ENCODE measurements at regions not wholly inside any gene's neighbourhood (a gene's known extent, or its start where the extent isn't known, plus 50 kb on each side); places are given as distances from the start of the nearest gene placed in this dataset.

DNA sequence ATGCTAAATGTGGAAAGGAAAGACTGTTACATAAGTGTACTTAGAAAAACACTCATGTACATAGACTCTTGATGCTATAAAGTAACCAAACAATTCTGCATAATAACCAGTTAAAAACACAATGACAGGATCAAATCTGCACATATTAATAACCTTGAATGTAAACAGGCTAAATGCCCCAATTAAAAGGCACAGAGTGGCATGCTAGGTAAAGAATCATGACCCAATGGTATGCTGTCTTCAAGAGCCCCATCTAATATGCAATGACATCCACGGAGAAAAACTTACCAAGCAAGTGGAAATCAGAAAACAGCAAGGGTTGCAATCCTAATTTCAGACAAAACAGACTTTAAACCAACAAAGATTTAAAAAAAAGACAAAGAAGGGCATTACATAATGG, 644.8 kb upstream of the PKN2 start:
- intact Hi-C loops (cut with micrococcal nuclease) = no loop called here
- ATAC-seq (no peak), DNase-seq (no peak)

DNA sequence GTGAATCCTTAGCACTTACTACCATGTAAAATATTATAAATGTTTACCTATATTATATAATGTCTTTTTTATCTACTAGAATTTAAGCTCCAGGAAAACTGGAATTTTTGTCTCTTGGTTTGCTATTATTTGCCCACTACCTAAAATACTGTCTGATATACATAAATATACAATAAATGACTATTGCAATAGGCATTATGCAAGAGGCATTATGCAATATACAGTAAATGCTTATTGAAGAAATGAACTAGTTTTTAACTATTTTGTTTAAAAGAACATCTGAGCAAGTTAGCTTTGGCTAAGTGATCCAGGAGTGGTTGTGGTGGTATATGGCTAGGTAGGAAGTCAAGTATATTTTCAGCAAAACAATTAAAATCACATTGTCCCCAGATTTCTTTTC, 640.2 kb upstream of the PKN2 start:
- intact Hi-C loops (cut with micrococcal nuclease) = no loop called here
- no peak for DNase-seq
- ATAC-seq = no peak

DNA sequence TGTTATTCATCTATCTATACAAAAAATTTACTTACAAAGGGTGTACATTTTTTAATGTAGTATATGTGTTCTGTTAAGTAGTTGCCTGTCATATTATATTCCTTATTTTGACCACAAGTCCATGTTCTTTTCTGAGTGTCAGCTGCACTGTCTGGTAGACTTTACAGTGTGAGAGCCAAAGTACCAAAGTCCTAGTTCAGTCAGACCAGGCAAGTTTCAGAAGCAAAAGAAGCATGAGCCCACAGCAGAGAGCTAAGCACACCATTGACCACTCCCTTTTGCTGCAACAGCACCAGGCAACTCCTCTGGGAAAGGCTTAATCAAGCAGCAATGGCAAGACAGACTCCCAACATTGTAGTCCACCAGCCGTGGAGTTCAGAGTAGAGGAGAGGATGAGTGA, 631.9 kb upstream of the PKN2 start:
- intact Hi-C loops (cut with micrococcal nuclease) = no loop called here
- DNase-seq (no peak), ATAC-seq (no peak)

DNA sequence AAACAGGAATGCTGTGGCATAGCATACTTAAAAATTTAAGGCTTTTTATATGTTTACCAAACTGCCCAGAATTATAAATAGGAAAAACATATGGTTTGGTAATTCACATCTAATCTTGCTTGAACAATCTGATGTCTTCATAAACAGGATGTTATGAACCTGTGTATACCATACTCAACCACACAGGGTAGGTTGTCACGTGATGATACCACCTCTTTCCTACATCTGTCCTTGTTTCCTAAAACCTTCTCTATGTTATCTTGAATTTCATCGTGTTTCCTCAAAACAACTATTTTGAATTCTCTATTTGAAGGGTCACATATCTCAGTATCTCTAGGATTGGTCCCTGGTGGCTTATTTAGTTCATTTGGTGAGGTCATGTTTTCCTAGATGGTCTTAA, 631.0 kb upstream of the PKN2 start:
- DNase-seq (no peak), ATAC-seq (no peak)
- intact Hi-C loops (cut with micrococcal nuclease) = no loop called here

DNA sequence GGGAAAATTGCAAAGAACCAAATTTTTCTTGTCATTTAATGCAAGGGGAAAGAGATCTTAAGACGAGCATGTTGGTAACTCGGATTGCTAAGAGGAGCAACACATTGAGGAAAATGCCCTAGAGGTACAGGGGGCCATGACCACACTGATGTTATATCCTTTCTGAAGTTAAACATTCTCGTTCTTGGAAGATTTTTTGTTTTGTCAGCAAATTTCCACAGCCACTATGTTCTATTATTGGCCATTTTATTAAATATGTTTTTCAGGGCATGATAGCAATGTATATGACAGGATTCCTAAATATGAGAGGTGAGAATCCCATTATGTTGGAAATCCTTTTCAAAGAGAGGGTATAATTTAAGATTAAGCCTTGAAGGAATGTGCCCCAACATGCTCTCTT, 627.2 kb upstream of the PKN2 start:
- ATAC-seq = no peak
- intact Hi-C loops (cut with micrococcal nuclease) = no loop called here
- no peak for DNase-seq

DNA sequence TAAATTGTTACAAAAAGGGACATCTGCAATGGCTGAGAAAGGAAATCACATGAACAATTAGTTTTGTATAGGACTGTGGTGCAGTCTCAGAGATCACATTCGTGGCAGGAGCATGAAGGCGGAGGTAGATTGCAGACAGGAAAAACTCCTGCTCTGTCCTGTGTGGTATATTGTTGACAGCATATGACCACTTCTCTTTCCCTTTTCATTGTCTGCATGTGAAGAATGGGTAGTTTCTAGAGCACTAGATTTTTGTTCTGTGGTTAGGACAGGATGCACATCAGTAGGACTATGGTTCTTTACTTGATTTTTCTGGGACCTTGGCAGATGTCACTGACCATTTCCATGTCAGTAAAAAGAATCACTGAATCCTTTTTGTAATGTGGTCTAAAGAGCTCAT, 625.9 kb upstream of the PKN2 start:
- no peak for DNase-seq
- intact Hi-C loops (cut with micrococcal nuclease) = no loop called here
- no peak for ATAC-seq

DNA sequence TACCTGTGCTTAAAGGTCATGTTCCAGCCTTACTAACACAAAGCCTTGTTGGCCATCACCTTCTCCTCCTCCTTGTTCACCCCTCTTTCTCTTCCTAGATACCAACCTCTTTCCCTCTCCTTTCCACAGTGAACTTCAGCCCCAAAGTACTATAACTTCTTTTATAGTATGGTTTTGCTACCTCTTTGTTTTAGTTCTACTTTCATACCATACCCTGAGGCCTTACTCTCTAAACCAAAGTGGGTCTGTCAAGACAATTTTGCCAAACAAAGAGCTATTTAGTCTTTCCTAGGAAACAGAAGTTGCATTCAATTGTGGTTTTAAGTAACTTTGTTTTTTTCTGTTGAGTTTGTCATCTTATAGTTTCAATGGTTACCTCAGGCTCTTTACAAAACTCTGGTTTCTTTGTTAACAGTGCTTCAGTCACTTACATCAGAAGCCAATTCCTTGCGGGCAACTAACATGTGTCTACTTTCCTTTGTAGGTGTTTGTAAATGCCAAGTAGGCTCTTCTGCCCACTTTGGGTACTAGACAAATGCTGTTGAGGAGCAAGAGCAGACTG, 623.9 kb upstream of the PKN2 start:
- ATAC-seq (no peak), DNase-seq (no peak)
- intact Hi-C loops (cut with micrococcal nuclease) = loop anchor here (10.0 kb wide), 1 partner anchor 765 kb away; no protein-coding TSS in a partner anchor

DNA sequence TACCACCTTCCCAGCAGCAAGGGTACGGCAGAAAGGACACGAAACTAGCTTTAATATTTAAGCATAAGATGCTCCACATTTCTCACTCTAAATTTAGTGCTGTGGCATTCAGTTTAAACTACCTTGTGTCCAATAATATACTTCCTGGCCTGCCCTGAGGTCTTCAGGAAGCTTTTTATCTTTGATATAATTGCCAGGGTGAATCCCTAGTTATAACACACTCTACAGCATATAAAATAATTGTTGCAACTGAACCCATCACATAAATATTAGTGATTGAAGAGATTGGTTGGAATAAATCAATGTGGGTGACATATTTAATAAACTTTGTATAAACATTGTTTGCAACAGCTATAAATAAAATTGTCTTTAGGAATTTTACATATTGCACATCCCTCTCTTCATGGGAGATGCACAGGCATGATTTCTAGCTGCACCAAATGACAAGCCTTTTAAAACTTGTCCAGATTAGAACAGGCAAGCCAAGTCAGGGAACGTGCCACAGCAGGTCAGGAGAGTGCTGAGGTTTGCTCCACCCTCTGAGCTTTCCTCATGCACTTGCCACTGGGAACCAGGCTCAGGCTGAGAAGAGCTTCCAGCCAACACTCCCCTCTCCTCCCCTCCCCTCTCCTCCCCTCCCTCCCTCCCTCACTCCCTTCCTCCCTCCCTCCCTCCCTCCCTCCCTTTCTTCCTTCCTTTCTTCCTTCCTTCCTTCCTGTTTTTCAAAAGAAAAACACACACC, 623.2 kb upstream of the PKN2 start:
- DNase-seq (no peak), ATAC-seq (peak; percentile 83)
- intact Hi-C loops (cut with micrococcal nuclease) = loop anchor here (10.0 kb wide), 1 partner anchor 766 kb away; no protein-coding TSS in a partner anchor

DNA sequence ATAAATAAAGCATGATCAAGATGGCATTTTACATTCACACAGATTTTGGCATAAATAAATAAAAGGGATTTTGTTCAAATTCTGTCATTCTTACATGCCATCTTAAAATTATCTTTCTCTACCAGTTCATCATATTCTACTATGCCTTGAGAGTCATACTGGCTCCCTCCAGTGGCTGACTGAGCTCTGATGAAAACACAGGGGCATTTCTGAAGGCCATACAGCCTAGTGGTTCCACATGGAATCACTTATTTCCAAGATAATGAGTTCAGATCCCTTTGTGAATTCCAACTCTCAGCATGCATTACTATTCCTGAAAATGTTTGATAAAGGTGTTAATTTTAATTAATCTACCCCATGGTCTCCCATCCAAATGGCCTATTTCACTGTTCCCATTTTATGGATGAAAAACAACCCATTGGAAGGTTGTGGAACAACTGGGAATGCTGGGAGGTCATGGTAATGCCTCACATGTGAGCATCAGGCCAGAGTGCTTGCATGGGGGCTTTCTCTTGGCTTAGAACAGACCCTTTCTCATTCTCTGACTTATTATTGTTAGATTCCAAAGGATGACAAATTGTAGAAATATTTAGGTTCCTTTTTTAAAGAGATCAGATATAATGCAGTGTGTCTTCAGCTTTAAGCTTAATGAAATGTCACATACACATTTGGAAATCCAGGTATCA, 622.4 kb upstream of the PKN2 start:
- intact Hi-C loops (cut with micrococcal nuclease) = loop anchor here (10.0 kb wide), 1 partner anchor 767 kb away; no protein-coding TSS in a partner anchor
- ATAC-seq (peak; percentile 82), DNase-seq (peak; percentile 43)

DNA sequence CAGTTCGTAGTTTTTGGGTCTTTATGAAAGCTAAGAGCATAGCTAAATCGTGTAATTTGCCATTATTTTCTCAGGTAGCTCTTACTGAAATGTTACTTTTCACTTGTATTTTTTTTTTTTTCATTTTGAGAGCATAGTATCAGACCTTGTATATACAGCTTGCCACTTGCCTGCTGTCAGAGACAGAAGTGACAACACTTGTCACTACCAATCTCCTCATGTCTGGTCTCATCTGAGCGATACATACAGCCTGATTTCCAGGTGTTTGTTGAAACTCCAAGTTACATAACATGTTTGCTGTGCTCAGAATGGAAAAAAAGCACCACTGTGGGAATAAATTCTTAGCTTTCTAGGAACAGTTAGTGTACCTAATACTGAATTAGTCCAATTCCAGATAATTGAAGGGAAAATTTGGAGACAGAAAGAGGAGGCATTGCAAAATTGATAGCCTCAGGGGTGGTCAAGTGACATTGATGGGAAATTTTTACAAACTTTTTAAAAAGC, 621.4 kb upstream of the PKN2 start:
- ATAC-seq (no peak), DNase-seq (no peak)
- intact Hi-C loops (cut with micrococcal nuclease) = loop anchor here (10.0 kb wide), 1 partner anchor 768 kb away; no protein-coding TSS in a partner anchor

DNA sequence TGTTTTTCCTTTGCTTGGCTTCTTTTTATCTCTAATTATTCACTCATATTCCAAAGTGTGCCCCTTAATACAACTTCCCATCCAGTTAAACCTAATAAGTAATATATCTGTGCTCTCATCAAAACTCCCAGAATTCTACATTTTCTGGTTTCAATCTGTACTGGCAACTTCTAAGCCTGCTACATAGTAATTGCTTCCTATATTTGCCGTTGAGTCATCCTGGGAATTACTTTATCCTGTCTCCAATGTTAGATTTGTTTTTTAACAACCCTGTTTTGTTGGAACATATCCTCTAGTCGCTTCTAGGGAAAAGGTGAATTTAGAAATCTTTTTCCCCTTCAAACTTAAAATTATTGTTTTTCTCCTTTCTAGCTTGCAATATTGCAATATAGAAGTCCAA, 620.5 kb upstream of the PKN2 start:
- intact Hi-C loops (cut with micrococcal nuclease) = loop anchor here (10.0 kb wide), 1 partner anchor 769 kb away; no protein-coding TSS in a partner anchor
- no peak for DNase-seq
- no peak for ATAC-seq

DNA sequence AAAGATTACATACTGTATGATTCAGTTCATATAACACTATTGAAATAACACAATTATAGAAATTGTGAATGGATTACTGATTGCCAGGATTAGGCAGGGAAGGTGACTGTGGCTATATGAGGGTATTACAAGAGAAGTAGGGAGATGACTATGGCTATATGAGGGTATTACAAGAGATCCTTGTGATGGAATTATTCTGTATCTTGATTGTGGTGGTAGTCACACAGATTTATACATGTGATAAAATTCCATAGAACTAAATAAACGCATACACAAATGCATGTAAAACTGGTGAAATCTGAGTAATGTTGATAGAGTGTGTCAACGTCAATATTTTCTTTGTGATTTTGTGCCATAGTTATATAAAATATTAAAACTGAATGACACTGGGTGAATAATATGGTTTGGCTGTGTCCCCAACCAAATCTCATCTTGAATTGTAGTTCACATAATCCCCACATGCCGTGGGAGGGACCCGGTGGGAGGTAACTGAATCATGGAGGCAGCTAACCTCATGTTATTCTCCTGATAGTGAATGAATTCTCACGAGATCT, 615.6 kb upstream of the PKN2 start:
- no peak for ATAC-seq
- no peak for DNase-seq
- intact Hi-C loops (cut with micrococcal nuclease) = loop anchor here (10.0 kb wide), 1 partner anchor 774 kb away; no protein-coding TSS in a partner anchor

DNA sequence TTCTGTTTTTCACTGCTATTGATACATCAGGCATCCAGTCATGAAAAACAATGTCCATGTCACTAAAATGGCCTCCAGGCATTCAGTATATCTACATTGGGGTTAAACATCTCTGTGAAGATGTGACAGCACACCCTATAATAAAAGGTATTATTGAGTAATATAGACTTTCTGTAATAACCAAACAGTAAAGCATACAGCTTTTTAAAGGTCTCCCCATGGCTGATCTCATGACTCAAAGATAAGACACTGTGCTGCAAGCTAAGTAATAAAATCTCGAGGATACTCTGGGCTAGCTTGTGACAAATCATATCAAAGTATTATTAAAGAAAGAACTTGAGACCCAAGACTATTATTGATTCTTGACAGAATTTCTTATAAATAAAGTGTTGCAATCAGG, 613.1 kb upstream of the PKN2 start:
- intact Hi-C loops (cut with micrococcal nuclease) = no loop called here
- DNase-seq = no peak
- no peak for ATAC-seq

DNA sequence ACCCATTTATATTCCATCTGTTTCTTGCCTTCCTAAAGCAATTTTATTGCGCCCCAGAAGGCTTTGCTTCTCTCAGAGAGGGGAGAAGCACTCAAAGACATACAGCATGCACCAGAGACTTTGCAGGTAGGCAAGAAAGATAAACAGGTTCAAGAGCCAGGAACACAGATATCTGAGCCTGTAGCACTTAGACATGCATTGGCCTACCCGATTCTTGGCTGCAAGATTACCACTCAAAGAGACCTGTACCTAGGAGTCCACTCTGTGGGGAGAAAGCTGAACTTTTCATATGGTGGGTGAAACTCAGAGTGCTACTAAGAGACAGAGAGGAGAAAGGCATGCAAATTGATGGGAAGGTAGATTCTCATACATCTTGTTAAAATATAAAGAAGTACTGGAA, 609.4 kb upstream of the PKN2 start:
- ATAC-seq (no peak), DNase-seq (no peak)
- intact Hi-C loops (cut with micrococcal nuclease) = no loop called here

DNA sequence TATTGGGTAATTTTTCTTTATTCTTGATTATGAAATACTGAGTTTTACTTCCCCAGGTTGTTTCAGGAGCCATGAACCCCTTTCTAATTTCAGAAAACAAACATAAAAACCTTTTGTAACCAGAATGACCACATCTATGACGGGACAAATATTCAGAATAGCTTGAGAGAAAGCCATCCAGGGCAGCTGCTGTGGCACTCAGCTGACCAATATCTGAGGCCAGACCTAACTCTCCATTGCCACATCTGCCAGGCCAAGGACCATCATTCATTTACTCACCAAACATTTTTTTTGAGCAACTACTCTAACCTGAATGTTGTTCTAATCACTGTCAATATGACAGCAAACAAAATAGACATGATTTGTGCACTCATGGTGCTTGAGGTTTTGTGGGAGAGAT, 608.3 kb upstream of the PKN2 start:
- intact Hi-C loops (cut with micrococcal nuclease) = no loop called here
- no peak for ATAC-seq
- no peak for DNase-seq

DNA sequence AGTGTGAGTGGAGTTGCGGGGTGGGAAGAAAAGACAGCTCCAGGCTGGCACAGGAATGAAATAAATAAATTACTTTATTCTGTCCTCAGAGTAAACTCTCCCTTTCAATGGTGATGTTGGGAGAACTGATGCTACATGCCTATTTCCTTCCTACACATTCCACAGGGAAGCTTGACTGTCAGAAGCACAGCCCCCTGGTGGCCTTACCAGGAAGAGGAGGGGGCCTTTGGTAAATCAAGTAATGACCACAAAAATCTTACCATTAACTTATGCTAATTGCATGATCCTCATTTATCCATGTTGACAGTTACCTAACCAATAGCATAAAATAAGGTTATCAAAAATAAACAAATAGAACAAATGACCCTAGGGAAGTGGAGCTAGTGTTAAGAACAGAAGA, 605.0 kb upstream of the PKN2 start:
- intact Hi-C loops (cut with micrococcal nuclease) = no loop called here
- DNase-seq (no peak), ATAC-seq (no peak)

DNA sequence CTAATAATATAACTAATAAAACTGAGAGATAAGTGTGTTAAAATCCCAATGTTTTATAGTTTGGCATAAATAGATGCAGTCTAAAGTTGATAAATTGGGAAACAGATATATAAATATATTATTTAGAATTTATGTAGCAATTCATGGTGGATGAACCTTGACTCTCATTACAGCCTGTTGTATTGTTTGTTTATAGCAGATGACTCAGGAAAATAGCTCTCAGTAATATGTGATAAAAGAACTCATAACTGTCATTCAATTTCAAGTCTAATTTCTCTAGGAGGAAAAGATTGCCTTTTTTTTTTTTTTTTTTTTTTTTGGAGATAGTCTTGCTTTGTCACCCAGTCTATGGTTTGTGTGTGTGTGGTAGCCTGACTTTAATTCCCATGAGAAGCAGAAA, 603.2 kb upstream of the PKN2 start:
- ATAC-seq (no peak), DNase-seq (no peak)
- intact Hi-C loops (cut with micrococcal nuclease) = no loop called here

DNA sequence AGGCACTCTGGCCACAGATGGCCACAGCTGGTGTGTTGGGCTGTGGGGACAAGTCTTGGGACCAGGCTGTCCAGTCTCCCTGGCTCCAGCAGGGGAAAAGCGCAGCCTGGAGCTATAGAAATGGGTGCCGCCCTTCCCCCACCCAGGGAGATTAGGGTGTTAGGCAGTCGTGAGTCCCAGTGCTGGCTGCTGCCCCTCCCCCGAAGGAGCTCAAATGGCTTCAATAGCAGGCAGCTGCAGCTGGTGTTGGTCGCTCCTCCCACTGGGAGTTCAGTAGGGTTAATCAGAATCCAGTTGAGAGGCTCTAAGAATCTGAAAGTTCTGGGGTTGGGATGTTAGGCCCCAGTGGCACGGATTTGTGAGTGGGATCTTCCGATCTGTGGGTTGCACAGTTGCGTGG, 595.6 kb upstream of the PKN2 start:
- no peak for DNase-seq
- no peak for ATAC-seq
- intact Hi-C loops (cut with micrococcal nuclease) = no loop called here

DNA sequence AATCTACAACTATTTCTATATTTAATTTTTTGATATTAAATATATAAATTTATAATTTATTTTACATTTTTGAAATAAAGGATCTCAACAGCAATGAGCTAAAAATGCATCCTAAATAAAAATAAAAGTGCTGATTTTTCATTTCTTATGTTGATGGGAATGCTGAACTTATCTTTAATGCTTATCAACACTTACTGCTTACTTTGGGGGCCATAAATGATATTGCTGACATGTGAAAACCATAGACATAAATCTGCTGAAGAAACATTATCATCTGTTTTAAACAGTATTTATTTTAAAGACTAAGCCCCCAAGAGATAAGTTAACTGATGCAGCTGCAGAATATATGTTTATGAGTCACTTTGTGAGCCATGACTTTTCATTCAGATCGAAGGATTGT, 594.1 kb upstream of the PKN2 start:
- ATAC-seq (no peak), DNase-seq (no peak)
- intact Hi-C loops (cut with micrococcal nuclease) = no loop called here

DNA sequence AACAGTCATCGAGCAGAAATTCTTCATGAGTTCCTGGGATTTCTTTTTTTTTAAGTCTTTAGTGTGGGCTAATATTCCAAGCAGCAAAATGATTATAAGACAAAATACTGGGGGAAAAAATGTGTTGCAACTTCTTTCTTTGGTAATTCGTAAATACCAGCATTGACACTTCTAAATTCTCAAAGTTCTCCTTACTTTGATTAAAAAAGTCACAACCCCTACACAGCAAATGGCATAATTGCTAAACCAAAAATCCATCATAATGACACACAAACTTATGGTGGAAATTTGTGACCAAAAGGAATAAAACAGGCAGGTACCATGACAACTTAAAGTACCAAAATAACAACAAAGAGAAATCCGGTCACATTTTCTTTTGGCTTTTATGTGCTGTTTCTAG, 585.2 kb upstream of the PKN2 start:
- DNase-seq = no peak
- no peak for ATAC-seq
- intact Hi-C loops (cut with micrococcal nuclease) = no loop called here

All from left ventricle myocardium superior (tissue), 1 donor.